C1 segment of cervical spinal cord (tissue), 14 donors: ENCODE measurements at regions not wholly inside any gene's neighbourhood (a gene's known extent, or its start where the extent isn't known, plus 50 kb on each side); places are given as distances from the start of the nearest gene placed in this dataset.
"Not testable (repeated sequence)": the region's sequence is repeated elsewhere in the genome, so short reads cannot be mapped to it uniquely, and the experiment has no call there.

Experiments
- DNase-seq, 14 donors: peaks; one replicate each; lab custom pipeline; 2025; lab: John Stamatoyannopoulos, UW

GRCh38 chr4:170423137-170423536 lies 333.4 kb upstream of the AADAT start:
- no peak for DNase-seq

DNA sequence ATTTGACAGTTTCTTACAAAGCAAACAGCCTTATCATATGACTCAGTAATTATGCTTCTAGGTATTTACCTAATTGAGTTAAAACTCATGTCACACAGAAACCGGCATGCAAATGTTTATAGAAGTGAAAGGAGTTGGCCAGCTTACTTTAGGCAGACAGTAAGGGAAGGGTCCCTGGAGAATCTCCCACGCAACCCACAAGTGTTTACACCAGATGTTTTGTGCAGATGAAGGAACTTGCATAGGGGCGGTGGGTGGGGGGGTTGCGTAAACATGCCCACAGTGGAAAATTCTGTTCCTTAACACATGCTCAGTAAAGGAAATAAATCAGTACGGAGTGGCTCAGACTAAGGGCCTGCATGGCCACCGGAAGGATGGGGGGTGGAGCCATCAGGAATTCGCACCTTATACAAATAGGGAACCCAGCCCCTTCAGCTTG lies 330.5 kb upstream of the AADAT start:
- no peak for DNase-seq

- no peak for DNase-seq
These were observed 325.2 kb upstream of the AADAT start for GRCh38 chr4:170414961-170415360.

GRCh38 chr4:170414360-170414759 lies 324.6 kb upstream of the AADAT start:
- DNase-seq: no peak

- DNase-seq: no peak
These were observed 324.2 kb upstream of the AADAT start for GRCh38 chr4:170413951-170414350.

DNA sequence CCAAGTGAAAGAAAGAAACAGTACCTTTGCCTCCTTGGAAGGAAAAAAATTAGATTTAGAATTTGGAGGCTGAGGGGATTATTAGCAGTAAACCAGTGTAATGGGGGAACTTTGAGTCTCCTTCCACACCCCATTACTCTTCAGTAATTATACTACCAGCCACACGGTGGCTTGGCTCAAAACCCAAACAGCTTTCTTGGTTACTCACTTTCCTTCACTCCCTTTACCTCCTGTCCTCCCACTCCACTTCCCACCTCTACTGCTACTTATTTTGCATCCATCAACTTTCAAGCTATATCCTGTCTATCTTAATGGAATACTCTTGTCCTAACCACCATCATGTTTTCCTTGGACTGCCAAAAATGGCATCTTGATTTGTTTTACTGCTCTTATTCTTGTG lies 310.6 kb upstream of the AADAT start:
- no peak for DNase-seq

DNA sequence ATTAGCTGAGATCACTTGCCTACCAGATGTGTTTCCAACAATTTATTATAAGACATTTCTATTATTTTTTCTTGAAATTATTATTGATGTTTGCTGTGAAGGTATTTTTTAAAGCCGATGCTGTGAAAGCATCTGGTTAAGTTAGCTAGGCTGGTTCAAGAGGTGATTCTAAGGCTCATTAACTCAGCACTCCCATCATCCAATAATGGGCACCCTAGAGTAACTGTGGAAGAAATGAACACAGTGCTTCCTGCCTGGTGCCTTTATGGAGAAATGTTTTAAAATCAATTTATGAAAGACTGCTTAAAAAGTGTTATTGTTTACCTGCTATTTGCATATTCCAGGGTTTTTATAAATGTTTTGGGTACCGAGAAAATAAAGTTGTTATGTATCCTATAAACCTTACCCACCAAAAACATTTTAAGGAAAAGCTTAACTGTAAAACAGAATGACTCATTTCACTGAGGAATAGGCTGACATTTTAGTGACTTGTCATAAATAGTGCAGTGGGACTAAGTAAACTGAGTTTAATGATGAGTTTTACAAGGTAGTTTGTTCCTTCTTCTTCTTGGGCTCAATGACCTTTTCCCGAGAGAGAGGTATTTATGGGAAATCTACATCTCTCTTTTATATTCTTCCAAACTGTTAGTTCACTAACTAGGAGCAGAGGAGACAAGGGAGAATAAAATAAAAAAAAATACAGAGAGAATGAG lies 310.0 kb upstream of the AADAT start:
- DNase-seq: no peak

- DNase-seq: no peak
These were observed 308.5 kb upstream of the AADAT start for GRCh38 chr4:170398218-170398617.

DNA sequence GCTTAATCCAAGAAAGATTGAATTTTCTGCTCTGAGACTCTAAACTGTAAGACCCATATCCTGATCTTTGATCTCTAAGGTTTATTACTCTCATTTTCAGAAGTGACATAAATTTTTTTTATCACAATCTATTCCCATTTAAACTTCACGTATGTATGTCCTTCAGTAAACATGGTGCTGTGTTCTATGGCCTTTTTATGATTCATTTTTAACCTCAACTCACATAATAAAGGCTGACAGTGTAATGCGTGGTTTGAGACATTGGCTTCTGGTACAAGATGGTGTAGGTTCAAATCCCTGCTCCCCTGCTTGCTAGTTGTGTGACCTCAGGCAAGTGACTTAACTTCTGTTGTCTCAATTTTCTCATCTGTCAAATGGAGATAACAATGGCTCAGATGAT lies 306.0 kb upstream of the AADAT start:
- no peak for DNase-seq

GRCh38 chr4:170391066-170391740 lies 301.4 kb upstream of the AADAT start:
- DNase-seq: no peak

- DNase-seq: no peak
These were observed 299.7 kb upstream of the AADAT start for GRCh38 chr4:170389411-170389810.

DNA sequence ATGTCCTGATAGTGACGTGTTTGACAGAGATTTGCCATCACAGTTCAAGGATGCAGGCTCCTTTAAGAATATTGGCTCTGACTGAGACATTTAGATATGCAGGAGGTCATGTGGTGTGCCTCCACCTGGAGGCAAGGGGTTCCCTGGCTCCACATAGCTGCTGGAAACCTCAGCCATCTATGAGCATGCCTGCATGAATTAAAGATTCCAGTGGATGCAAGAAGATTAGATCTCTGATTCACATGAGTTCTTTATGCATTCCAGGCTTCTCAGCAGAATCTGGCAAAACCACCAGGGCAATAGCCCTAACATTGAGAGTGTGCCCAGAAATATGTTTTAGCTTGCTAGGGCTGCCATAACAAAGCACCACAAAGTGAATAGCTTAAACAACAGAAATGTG lies 298.5 kb upstream of the AADAT start:
- DNase-seq: no peak

GRCh38 chr4:170386971-170387370 lies 297.2 kb upstream of the AADAT start:
- DNase-seq: no peak

- DNase-seq: no peak
These were observed 296.8 kb upstream of the AADAT start for GRCh38 chr4:170386511-170386910.

GRCh38 chr4:170374770-170375169 lies 285.0 kb upstream of the AADAT start:
- DNase-seq: no peak

DNA sequence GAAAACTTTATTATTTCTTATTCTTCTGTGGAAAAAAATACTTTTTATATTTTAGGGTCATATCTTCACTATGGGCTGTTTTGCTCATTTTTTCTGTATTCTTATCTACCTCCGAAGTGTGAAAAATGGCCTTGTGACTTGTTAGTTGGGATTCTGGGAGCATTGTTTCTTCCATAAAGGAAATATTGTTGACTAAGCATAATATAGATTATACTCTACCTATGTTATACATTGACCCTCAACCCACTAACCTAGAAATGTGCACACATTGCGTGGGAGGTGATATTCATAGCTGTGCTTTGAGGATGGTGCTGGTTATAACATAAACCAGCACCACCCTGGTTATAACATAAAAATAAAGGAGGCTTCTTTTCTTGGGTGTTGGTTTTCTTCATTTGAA lies 259.2 kb upstream of the AADAT start:
- DNase-seq: no peak

- DNase-seq: not testable (repeated sequence)
These were observed 257.4 kb upstream of the AADAT start for GRCh38 chr4:170347191-170347590.

DNA sequence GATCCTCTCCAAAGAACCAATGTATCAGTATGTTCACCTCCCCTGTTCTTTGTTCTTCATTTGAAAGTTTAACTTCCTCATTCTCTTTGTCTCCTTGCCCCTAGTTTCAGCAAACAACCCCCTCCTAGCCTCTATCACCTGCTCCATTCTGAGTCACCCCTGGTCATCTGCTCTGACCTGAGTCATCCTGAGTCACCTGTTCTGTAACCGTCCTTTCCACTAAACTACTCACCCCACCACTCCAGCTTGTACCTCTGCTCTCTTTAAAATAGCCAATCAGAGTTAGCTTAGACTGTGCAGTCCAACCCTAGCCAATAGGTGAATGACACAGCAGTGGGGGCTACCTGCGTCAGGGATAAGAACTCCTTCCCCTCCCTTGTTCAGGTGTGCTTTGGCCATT lies 249.8 kb upstream of the AADAT start:
- no peak for DNase-seq

DNA sequence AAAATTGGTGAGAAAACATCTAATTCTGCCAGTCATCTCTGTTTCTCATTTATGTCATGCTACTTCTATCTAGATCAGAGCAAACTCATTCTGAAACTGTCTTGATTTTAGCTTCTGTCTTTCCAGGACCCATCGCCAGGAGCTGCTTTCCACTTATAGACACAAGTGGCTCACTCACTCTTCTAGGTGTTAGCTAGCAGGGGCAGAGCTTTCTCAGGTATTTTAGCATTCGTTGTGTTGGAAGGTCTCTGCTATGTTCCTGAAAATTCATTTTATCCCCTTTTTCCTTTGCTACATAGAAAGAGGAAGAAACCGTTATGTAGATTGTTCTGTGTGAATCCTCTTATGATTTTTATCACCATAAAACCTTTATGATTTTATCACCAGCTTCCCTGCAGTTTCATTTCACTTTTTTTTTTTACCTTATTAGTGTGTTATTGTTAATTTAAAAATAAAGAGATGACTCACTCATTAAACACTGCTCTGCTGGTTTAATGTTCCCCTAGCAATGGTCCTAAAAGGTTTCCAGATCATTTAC lies 246.6 kb upstream of the AADAT start:
- DNase-seq: no peak

DNA sequence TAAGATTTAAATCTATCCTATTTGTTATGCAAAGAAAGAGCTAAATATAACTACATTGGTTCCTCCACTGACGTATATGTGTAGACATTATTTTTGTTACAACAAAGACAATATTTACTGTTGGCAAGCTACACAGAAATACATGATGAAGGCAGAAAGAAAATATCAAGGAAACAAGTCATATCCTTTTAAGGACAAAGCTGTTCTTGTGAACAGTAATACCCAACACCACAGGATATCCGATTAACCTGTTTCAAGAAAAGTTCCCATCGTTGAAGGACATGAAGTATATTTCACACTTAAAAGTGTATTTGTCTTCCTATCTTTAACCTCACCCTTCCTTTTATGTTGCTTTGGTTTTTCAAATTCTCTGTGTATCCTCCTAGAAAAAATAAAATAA lies 235.8 kb upstream of the AADAT start:
- DNase-seq: no peak

DNA sequence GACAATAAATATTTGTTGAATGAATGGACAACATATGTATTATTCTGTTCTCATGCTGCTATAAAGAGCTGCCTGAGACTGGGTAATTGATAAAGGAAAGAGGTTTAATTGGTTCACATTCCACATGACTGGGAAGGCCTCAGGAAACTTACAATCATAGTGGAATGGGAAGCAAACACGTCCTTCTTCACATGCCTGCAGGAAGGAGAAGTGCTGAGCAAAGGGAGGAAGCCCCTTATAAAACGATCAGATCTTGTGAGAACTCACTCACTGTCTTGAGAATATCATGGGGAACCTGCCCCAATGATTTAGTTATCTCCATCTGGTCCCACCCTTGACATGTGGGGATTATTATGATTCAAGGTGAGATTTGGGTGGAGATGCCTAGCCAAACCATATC lies 233.9 kb upstream of the AADAT start:
- DNase-seq: no peak

GRCh38 chr4:170307182-170307581 lies 217.4 kb upstream of the AADAT start:
- no peak for DNase-seq

DNA sequence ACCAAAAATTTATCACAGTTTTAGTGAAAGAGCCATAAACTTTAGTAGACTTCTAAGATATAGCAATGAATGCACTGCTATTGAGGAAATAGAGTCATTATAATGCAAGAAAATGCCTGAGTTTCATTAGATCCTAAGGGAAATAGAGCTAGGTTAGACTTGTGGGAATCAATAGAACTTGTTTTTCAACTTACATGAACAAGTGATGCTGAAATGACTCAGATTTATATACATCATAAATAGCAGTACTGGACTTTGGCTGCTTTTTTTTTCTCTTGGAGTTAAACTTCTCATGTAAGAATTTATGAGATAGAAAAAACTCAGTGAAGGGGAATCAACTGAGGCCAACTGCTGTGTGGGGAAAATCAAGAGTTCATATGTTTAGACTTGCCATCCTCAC lies 216.5 kb upstream of the AADAT start:
- no peak for DNase-seq
